Glutamatergic neuron (in vitro differentiated cells): ENCODE measurements at regions not wholly inside any gene's neighbourhood (a gene's known extent, or its start where the extent isn't known, plus 50 kb on each side); places are given as distances from the start of the nearest gene placed in this dataset.
"Not testable (repeated sequence)": the region's sequence is repeated elsewhere in the genome, so short reads cannot be mapped to it uniquely, and the experiment has no call there.

Experiments
- DNase-seq: peaks from one replicate; pipeline ENCODE4 v3.0.0; 2022
- H3K27ac Mint-ChIP-seq: one replicate; pipeline ENCODE4 v1.8.0; 2020; ENCODE audit warnings: mild to moderate bottlenecking, mixed read lengths, inconsistent platforms; ENCODE audit not compliant: unreplicated experiment
- H3K27me3 Mint-ChIP-seq: one replicate; pipeline ENCODE4 v1.8.0; 2020; ENCODE audit warnings: mild to moderate bottlenecking, moderate library complexity, mixed read lengths, inconsistent platforms; ENCODE audit not compliant: unreplicated experiment
- H3K36me3 Mint-ChIP-seq: one replicate; pipeline ENCODE4 v1.8.0; 2020; ENCODE audit warnings: mild to moderate bottlenecking, mixed read lengths, inconsistent platforms; ENCODE audit not compliant: unreplicated experiment
- H3K4me1 Mint-ChIP-seq: one replicate; pipeline ENCODE4 v1.8.0; 2020; ENCODE audit warnings: mild to moderate bottlenecking, low read depth, mixed read lengths, inconsistent platforms; ENCODE audit not compliant: unreplicated experiment
- H3K4me3 Mint-ChIP-seq: one replicate; pipeline ENCODE4 v1.8.0; 2020; ENCODE audit warnings: mild to moderate bottlenecking, mixed read lengths, inconsistent platforms; ENCODE audit not compliant: unreplicated experiment
- H3K9me3 Mint-ChIP-seq: one replicate; pipeline ENCODE4 v1.8.0; 2020; ENCODE audit warnings: mild to moderate bottlenecking, moderate library complexity, mixed read lengths, inconsistent platforms; ENCODE audit not compliant: unreplicated experiment
- CTCF ChIP-seq: fragments of 200-600 bp; sonication (generic); IDR thresholded peaks from one replicate; pipeline ENCODE4 v1.5.0; 2021; ENCODE audit not compliant: partially characterized antibody, unreplicated experiment

- H3K27me3 Mint-ChIP-seq, result no peaks in the 10 kb centered on the region
- H3K9me3 Mint-ChIP-seq, result peaks cover 2% of the 10 kb centered on the region
- no peak overlapping the region for H3K4me3 Mint-ChIP-seq
- H3K4me1 Mint-ChIP-seq, result peaks cover 4% of the 10 kb centered on the region
- H3K36me3 Mint-ChIP-seq, result peaks cover 6% of the 10 kb centered on the region
- DNase-seq, result no peak
- no peak overlapping the region for H3K27ac Mint-ChIP-seq
- no peak for TF ChIP-seq CTCF
Measured at GRCh38 chr10:32179836-32180235, 123.6 kb upstream of the KIF5B start.

GRCh38 chr10:32177594-32177993, 121.4 kb upstream of the KIF5B start:
- H3K27ac Mint-ChIP-seq, H3K27me3 Mint-ChIP-seq, H3K4me3 Mint-ChIP-seq, DNase-seq, H3K9me3 Mint-ChIP-seq, H3K4me1 Mint-ChIP-seq, H3K36me3 Mint-ChIP-seq: not testable (repeated sequence)

- no peak for TF ChIP-seq CTCF
- H3K4me3 Mint-ChIP-seq, result no peak overlapping the region
- H3K27me3 Mint-ChIP-seq, result no peaks in the 10 kb centered on the region
- H3K9me3 Mint-ChIP-seq, result peaks cover 2% of the 10 kb centered on the region
- DNase-seq, result no peak
- H3K4me1 Mint-ChIP-seq, result peaks cover 6% of the 10 kb centered on the region
- no peak overlapping the region for H3K27ac Mint-ChIP-seq
- H3K36me3 Mint-ChIP-seq, result peaks cover 6% of the 10 kb centered on the region
Measured at GRCh38 chr10:32175629-32176028, 119.4 kb upstream of the KIF5B start.

GRCh38 chr10:32174349-32174893, 118.2 kb upstream of the KIF5B start:
- H3K4me3 Mint-ChIP-seq, result no peak overlapping the region
- H3K27ac Mint-ChIP-seq, result no peak overlapping the region
- no peaks in the 10 kb centered on the region for H3K27me3 Mint-ChIP-seq
- peaks cover 6% of the 10 kb centered on the region for H3K36me3 Mint-ChIP-seq
- no peak for DNase-seq
- TF ChIP-seq CTCF, result no peak
- peaks cover 2% of the 10 kb centered on the region for H3K4me1 Mint-ChIP-seq
- peaks cover 2% of the 10 kb centered on the region for H3K9me3 Mint-ChIP-seq

- peaks cover 2% of the 10 kb centered on the region for H3K36me3 Mint-ChIP-seq
- H3K4me3 Mint-ChIP-seq, result no peak overlapping the region
- peaks cover 2% of the 10 kb centered on the region for H3K4me1 Mint-ChIP-seq
- no peak for TF ChIP-seq CTCF
- DNase-seq, result no peak
- H3K9me3 Mint-ChIP-seq, result peaks cover 2% of the 10 kb centered on the region
- no peak overlapping the region for H3K27ac Mint-ChIP-seq
- H3K27me3 Mint-ChIP-seq, result no peaks in the 10 kb centered on the region
Measured at GRCh38 chr10:32171204-32171603, 115.0 kb upstream of the KIF5B start.

GRCh38 chr10:32169556-32169955, 113.3 kb upstream of the KIF5B start:
- Mint-ChIP-seq H3K27ac (no peak overlapping the region), H3K36me3 (no peaks in the 10 kb centered on the region), H3K27me3 (peaks cover 3% of the 10 kb centered on the region), H3K9me3 (peaks cover 2% of the 10 kb centered on the region), H3K4me1 (peaks cover 2% of the 10 kb centered on the region), H3K4me3 (no peak overlapping the region)
- DNase-seq, result no peak
- no peak for TF ChIP-seq CTCF
